Mammary epithelial cell (primary cell): ENCODE measurements at regions not wholly inside any gene's neighbourhood (a gene's known extent, or its start where the extent isn't known, plus 50 kb on each side); places are given as distances from the start of the nearest gene placed in this dataset.

ENCODE experiments used
- EZH2 ChIP-seq: IDR thresholded peaks from 2 replicates; pipeline ENCODE4 v1.6.1; 2012; ENCODE audit warnings: low read length, inconsistent platforms, borderline replicate concordance
- TF ChIP-seq, protein P1 (sequence below), 2 donors: IDR thresholded peaks in 1 of 2; conservative IDR thresholded peaks in 1 of 2; 2 replicates each; pipeline ENCODE4 v1.5.1; 2011 to 2012; ENCODE audit warnings: inconsistent platforms in 2 of 2, low read length in 2 of 2, mild to moderate bottlenecking in 2 of 2, control low read depth in 1 of 2, low read depth in 1 of 2; ENCODE audit not compliant: insufficient read depth in 1 of 2; ENCODE audit errors: extremely low read depth in 1 of 2

DNA sequence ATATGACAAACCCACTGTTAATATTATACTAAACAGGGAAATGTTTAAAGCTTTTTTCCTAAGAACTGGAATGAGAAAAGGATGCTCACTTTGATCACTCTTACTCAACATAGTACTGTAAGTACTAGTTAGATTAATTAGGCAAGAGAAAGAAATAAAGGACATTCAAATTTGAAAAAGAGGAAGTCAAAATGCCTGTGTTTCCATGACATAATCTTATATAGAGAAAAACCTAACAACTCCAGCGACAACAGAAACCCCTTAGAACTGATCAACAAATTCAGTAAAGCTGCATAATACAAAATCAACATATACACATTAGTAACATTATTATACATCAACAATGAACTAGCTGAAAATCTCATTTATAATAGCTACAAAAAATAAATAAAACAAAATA, 200.6 kb upstream of the ROBO1 start:
- TF ChIP-seq, protein P1, sequence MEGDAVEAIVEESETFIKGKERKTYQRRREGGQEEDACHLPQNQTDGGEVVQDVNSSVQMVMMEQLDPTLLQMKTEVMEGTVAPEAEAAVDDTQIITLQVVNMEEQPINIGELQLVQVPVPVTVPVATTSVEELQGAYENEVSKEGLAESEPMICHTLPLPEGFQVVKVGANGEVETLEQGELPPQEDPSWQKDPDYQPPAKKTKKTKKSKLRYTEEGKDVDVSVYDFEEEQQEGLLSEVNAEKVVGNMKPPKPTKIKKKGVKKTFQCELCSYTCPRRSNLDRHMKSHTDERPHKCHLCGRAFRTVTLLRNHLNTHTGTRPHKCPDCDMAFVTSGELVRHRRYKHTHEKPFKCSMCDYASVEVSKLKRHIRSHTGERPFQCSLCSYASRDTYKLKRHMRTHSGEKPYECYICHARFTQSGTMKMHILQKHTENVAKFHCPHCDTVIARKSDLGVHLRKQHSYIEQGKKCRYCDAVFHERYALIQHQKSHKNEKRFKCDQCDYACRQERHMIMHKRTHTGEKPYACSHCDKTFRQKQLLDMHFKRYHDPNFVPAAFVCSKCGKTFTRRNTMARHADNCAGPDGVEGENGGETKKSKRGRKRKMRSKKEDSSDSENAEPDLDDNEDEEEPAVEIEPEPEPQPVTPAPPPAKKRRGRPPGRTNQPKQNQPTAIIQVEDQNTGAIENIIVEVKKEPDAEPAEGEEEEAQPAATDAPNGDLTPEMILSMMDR (conservative IDR thresholded peaks at IDR 0.05 in 1 of 2, IDR thresholded peaks at IDR 0.05 in 1 of 2; ENCODE audit: extremely low read depth in 1 of 2, insufficient read depth in 1 of 2, low read depth in 1 of 2, low read length in 2 of 2), result no peak
- no peak for TF ChIP-seq EZH2
